ENCODE measurements at regions not wholly inside any gene's neighbourhood (a gene's known extent, or its start where the extent isn't known, plus 50 kb on each side); places are given as distances from the start of the nearest gene placed in this dataset.
"Not testable (repeated sequence)": the region's sequence is repeated elsewhere in the genome, so short reads cannot be mapped to it uniquely, and the experiment has no call there.

DNA sequence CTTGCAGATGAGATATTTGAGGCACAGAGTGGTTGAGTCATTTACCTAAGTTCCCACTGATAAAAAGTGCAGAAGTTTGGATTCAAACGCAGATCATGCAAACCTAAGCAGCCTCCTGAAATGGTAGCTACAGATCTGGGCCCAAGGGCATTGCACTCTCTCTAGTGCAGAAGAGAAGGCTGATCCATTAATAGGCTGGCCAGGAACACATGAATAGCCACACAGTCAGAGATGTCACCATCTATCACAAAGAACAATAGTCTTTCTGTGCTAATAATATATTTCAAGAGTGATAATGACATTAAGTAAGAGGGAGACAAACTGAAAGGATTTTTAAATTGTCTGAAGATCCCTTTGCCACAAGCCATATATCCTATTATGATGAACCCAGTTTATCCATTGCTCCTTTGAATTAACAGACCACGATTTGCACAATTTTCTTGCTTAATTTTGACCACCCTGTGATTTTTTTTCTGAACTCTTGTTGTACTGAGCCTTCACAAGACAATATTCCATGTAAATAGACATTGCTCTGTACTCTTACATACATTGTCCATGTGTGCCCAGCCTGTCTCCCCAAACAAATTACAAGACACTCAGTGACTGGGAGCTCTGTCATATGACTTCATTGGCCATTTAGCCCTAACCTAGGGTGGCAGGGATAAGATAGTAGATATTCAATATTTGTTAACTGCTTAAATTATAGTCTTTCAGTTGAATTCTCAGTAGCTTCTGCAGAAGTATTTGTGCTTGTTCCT is 112.4 kb upstream of the RBPJ start:
- DNase-seq (ENCODE audit: low read depth in 2 of 2): no peak

DNA sequence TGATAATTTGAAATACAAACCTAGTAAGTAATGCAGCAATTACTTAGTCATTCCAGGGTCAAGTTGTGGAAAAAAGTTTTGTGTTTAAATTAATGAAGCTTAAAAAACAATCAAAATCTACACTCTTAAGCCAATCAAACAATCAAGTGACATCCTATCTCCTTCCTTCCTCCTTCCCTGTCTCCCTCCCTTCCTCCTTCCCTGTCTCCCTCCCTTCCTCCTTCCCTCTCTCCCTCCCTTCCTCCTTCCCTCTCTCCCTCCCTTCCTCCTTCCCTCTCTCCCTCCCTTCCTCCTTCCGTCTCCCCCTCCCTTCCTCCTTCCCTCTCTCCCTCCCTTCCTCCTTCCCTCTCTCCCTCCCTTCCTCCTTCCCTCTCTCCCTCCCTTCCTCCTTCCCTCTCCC is 111.4 kb upstream of the RBPJ start:
- not testable (repeated sequence) for DNase-seq (ENCODE audit: low read depth in 2 of 2)

DNA sequence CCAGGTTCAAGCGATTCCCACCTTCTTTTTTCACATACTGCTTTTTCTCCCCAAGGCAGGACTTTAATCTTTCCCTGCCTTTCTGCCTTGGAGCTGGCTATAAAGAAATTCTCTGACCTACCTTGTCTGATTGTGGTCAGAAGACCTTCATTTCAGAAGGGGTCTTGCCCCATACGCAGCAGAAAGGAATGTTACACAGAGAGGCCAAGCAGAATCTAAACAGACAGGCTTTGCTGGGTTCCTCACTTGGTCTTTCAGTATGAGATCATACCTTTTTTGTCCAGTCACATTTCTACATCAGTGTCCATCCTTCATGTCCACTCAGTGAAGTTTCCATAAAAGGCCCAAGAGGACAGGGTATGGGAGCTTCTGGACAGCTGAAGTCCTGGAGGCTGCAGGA is 108.3 kb upstream of the RBPJ start:
- DNase-seq (ENCODE audit: low read depth in 2 of 2): no peak

DNA sequence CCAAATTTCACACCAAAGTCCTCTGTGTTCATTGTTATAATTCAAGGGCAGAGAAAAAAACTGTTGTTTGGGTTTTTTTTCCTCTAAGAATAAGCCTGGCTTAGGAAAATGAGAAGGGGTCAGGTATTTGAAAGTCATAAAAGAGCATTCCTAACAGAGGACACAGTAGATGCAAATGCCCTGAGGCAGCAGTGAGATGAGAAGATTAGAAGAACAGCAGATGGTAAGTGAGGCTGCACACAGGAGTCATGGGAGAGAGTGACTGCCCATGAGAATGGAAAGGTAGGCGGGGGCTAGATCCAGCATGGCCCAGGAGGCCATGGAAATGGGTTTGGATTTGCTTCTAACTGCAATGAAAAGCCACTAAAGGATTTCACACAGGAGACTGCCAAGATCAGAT is 107.5 kb upstream of the RBPJ start:
- no peak for DNase-seq (ENCODE audit: low read depth in 2 of 2)

DNA sequence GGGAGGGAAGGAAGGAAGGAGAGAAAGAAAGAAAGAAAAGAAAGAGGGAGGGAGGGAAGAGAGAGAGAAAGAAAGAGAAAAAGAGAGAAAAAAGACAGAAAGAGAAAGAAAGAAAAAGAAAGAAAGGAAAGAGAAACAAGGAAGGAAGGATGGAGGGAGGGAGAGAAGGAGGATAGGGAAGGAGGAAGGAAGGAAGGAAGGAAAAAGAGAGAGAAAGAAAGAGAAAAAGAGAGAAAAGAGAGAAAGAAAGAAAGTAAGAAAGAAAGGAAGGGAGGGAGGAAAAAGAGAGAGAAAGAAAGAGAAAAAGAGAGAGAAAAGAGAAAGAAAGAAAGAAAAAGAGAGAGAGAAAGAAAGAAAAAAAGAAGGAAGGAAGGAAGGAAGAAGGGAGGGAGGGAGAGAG is 105.8 kb upstream of the RBPJ start:
- DNase-seq (ENCODE audit: low read depth in 2 of 2): no peak

DNA sequence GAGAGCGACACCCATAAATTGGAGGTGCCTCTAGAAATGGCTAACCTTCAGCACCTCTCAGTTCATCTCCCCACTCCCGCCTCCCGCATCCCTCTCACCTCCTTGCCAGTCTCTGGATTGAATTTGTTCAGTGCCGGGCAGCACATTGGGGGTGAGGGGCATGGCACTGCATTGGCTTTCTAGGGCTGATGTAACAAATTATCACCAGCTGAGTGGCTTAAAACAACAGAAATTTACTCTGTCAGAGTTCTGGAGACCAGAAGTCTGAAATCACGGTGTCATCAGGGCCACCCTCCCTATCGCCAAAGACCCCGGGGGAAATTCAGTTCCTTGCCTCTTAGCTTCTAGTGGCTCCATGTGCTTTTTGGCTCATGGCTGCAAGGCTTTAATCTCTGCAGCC is 105.1 kb upstream of the RBPJ start:
- no peak for DNase-seq (ENCODE audit: low read depth in 2 of 2)

DNA sequence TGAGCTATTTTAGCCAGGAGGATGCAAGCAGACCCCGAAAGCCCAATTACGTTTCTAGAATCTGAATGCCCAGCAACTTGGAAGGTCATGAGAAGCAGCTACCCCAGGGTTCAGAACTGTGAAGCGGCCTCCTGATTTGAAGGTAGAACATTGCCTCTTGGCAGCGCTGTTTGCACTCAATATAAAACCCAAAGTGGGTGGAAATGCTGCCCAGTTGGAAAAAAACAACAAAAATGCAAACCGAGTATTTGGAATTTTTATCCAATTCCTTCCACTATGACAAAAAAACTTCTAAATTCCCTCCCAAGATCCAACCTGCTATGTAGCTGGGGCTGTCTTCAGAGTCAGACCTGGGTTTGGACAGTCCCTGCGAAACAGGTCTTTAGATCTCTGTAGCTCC is 103.3 kb upstream of the RBPJ start:
- DNase-seq (ENCODE audit: low read depth in 2 of 2): no peak

DNA sequence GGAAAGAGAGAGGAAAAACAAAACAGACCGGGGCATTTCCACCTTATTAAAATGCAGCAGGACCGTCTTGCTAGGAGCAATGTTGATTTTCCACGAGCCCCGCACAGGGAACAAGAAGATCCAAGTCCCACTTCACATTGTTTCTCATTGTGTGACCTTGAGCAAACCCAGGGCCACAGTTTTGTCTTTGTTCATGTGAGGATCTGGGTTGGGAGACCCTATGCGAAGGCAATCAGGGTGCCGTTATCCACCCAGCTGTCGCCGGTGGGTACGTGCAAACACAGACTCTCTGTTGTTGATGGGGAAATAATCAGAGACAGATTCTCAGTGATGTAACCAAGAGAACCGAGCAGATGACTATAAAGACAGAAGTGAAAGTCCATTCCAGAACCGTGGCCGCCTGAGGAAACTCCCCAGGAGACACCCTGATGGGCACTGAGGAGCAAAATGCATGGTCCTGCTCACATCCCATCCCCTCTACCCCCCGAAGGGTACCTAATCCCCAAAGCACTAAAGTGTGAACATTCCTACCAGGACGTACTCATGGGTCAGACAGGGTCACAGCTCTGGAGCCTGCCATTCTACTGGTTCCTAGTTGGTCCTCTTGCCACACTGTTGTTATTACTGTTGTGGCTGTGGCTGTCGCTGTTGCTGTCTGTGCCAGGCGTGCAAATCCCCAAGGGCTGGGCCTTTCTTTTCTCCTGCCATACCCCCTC is 102.7 kb upstream of the RBPJ start:
- no peak for DNase-seq (ENCODE audit: low read depth in 2 of 2)

DNA sequence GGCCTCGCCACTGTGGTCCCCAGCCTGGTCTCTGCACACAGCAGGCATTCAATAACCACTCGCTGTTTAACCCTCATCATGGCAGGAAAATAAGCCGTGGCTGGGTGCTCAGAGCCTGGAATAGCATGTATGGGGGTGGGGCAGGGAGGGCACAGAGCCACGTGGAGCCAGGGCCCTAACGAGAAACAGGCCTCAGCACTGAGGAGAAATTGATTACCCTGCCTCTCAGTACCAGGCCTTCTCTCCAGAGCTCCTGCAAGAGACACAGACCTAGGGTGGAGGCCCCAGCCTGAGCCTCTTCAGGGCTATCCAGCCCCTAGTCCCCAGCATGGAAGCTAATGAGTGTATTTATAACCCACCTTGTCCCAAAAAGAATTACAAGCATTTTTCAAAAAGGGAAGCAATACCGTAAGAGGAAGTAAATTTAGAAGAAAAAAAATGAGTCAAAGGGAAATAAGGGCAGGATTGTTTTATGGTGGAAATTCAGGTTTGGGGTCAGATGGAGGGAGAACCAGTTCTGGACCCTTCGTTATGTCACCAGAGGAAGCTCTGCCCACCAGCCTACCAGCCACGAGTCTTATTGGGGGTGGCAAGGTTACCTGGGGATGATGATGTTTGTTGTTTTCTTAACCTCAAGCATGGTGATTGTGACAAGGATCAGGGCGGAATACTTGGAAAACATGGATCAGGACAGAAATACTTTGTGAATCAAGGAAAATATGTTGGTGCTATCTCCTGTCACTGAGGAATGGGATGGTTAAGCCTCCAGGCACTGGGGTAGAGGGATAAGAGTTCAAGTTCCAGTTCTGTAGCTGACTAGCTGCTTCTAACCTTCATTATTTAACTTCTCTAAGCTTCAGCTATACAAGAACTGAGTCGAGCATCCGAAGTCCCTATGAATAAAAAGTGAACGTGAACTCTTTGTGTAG is 101.9 kb upstream of the RBPJ start:
- no peak for DNase-seq (ENCODE audit: low read depth in 2 of 2)

DNA sequence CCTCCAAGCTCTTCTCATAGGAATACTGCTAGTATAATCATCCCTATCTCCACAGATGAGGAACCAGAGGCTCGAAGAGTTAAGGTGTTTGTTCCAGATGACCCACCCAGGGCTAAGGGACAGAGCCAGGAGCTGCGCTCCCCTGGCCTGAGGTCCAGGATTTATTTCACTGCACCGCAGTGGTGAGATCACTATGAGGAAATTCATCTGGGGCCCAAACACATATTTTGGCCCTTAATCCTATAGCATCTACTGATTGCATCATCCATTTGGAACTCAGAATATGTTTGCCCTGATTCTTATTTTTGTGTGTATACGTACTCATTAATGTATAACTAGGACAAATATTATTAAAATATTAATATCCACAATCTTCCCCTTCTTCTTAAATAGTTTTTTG is 100.1 kb upstream of the RBPJ start:
- DNase-seq (ENCODE audit: low read depth in 2 of 2): no peak

DNA sequence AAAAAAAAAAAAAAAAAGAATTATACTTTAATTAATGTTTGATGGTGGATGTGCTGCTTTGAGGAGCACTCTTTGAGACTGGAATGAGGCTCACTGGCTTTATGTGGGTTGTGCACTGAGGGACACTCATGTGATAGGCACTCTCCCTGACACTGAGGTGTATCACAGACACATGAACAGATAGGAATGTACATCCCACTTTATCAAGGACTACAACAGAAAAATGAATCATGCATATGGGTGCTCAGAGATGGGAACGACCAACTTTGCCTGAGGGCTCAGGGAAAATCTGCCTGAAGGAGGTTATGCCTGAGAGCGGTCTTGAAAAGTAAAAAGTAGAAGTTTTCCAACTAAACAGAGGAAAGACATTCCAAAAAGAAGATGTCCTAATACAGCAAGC is 97.7 kb upstream of the RBPJ start:
- no peak for DNase-seq (ENCODE audit: low read depth in 2 of 2)

DNA sequence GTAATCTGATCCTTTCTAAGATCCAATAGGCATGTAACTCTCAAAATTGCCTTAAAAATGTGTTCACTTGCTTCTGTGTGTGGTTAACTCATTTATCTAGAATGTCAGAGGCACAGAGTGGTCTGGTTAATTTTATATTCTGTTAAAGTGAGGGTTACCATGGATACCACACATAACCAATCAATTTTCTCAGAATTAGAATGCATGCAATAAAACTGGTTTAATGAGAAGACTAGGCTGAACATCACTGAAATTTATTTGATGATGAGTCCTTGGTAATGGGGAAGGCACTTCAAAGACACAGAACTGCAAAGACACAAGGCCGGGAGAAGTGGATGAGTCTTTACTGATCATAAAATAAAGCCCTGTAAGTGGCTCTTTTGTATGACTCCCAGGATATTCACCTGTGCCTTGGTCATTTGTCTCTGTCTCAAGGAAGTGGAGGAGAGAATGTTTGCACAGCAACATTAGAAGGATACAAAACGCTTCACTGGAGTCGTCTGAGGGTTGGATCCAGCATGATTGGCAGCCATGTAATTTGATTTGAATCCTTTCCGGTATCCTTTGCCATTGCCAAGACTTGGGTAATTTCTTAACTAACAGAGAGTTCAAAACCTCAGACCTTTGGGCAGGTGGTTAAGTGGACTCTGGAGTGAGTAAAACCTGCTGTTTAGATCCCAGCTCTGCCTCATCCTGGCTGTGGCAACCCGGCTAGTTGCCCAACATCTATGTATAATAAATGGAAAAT is 94.0 kb upstream of the RBPJ start:
- DNase-seq (ENCODE audit: low read depth in 2 of 2): no peak

DNA sequence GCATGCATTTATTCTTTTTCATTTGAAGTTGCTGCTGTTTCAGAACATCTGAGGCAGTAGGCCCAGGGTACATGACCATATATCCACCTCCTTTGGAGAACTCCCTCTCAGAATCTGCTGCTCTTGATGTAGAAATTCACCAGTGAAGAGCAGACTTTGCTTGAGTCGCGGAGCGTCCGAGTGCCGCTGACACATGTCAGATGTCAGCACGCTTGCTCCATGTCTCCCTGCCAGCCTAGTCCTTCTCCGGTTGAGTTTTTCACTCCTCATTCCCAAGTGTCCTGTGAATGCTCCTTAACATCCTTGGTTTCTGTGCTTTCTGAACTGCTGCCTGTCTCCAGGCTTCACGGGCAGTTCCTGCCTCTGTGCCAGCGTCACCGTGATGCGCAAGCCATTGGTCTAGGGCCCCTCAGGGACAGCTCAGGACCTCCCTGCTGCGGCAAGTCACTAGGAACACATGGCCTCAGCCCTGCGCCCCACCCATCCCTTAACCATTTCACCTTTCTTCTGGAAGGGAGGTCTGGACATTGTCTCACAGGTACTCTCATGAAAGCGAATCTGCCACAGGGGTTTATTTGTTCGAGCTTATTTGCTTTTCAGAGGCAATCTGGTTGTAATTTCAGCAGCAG is 93.1 kb upstream of the RBPJ start:
- no peak for DNase-seq (ENCODE audit: low read depth in 2 of 2)

DNA sequence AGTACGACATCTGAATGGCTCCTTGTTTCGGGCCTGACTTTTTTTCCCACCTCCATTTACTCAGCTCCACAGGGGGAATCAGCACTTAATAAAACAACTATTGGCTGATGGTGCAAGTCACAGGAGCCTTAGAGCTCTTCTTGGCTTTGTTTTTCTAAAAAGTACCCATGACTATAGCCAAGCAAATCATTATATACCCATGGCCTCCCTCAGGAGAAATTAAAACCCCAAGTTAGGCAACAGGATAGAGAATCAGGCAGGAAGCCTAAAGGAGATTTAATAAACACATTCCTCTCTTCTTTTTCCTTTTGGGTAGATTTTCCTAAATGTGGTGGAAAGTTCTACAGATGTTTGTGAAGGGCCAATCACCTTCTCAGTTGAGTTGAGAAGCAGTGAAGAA is 91.9 kb upstream of the RBPJ start:
- DNase-seq (ENCODE audit: low read depth in 2 of 2): no peak

DNA sequence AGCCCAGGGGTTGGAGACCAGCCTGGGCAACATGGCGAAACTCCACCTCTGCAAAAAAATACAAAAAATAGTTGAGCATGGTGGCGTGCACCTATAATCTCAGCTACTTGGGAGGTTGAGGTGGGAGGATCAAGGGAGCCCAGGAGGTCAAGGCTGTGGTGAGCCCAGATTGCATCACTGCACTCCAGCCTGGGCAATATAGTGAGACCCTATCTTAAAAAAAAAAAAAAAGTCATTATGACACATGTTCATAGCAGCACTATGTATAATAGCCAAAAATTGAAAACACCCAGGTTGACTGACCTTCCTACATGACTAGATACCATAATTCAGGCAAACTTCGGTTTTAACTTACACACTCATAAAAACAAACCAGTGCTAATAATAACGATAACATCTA is 90.8 kb upstream of the RBPJ start:
- no peak for DNase-seq (ENCODE audit: low read depth in 2 of 2)

DNA sequence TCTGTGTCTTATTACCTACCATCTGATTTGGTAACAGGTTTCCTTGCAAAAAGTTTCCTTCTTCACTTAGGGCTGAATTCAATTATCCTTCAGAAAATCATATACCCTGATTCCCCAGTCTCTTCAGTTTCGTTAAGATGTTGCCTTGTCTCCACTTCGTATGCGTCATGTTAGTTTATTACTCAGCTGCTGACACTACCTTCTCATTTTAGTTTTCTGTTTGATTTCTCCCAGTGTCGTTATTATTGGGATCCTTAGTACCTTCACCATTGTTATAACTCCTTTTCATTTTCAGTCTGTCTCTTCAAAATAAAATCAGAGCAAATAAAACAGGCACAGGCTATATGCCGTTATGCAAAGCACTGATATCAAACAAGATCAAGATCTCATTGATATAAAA is 87.5 kb upstream of the RBPJ start:
- no peak for DNase-seq (ENCODE audit: low read depth in 2 of 2)

DNA sequence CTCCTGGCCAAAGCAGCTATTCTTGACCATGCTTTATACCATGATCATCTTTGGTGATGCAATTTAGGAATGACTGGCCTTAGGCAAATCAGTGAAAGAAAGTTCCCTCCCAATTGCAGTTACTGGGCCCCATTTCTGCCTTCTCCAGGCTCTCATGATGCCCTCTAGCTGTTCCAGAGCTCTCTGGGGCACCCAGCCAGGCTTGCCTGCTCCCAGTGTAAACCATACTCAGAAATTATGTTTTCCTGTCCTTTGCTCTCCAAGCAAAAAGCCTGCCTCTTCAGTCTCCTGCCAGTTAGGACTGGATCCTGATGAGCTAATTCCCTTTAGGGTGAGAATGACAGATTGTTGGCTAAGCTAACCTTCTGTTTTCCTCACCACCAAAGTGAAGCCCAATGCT is 85.3 kb upstream of the RBPJ start:
- no peak for DNase-seq (ENCODE audit: low read depth in 2 of 2)

DNA sequence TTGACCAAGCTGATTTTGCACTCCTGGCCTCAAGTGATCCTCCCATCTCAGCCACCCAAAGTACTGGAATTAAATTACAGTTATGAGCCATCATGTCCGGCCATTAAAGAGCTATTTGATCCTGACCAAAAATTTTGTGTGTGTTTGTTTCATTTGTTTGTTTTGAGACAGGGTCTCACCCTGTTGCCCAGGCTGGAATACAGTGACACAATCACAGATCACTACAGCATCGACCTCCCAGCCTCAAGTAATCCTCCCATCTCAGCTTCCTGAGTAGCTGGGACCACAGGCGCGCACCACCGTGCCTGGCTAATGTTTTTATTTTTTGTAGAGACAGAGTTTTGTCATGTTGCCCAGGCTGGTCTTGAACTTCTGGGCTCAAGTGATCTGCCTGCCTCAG is 82.9 kb upstream of the RBPJ start:
- no peak for DNase-seq (ENCODE audit: low read depth in 2 of 2)

DNA sequence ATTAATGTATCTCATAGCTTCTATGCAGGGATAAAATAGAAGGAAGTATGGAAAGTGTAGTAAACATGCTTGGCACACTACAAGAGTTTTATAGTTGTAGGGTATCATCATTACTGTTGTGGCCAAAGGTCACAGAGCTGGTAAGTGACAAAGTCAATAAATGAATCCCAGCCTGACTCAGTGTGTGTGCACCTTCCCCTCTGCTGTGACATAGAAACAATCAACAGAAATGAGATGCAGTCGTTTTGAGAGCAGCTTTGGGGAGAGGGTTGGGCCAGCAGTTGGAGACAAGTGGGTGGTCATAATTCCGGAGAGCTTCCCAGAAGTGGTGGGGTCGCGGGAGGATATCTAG is 82.4 kb upstream of the RBPJ start:
- DNase-seq (ENCODE audit: low read depth in 2 of 2): no peak

DNA sequence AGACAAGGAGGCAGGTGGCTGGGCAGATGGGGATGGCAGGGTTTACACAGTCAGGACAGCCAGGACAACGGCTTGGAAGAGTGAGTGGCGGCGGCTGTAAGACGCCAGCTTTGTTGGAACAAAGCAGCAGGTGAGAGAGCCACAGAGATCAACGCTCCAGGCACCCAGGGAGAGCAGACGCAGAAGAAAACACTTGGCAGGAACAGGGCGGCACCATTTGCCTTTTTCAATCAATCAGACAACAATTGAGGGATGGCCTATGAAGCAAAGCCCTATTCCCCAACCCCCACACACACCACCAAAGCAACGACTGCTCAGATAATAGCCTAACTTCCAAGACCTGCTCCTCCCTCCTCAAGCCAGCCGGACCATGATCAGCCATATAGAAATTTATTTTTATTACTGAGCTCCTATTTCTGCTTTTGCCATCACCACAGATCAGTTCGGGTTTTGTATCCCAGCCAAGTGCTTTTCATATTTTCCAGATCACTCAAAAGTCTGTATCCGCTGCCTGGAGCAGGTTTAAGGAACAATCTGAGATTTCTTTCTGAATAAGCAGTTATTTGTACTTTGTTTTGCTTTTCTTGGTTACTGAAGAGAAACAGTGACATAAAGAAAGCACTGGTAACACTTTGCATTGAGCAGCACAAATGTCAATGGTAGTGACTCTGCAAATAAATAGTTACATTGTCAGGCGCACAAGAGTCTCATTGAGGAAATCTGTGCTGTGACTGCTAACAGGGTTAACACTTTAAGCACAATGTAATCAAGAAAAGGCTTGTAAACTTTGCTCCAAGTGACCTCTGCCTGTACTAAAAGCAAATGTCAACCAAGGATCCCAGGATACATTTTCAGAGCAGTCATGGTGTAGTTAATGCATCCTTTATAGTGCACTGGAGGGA is 81.8 kb upstream of the RBPJ start:
- no peak for DNase-seq (ENCODE audit: low read depth in 2 of 2)

All from stimulated activated CD8-positive, alpha-beta memory T cell treated with anti-CD3 and anti-CD28 coated beads, Interleukin-2, amount 100 ng/mL, for 1 hour (primary cell).